CD4-positive, CD25-positive, alpha-beta regulatory T cell (primary cell): ENCODE measurements at regions not wholly inside any gene's neighbourhood (a gene's known extent, or its start where the extent isn't known, plus 50 kb on each side); places are given as distances from the start of the nearest gene placed in this dataset.

Source experiments
- ATAC-seq, 2 donors: fragments of 150-1000 bp; cut with Tn5 transposase; one replicate each; pipeline ENCODE4 v1.10.0; 2021; ENCODE audit warnings: low read depth in 2 of 2, moderate number of reproducible peaks in 2 of 2, moderate library complexity in 1 of 2
- DNase-seq, 3 donors: peaks; one replicate each; pipeline versions ENCODE4 v3.0.0 to v3.0.0-alpha.2; 2012 to 2022; ENCODE audit warnings: mixed read lengths in 1 of 3
- H3K27ac ChIP-seq: one replicate; pipeline ENCODE4 v1.7.0; 2013; ENCODE audit warnings: mild to moderate bottlenecking, low read length; ENCODE audit not compliant: insufficient read depth, poor library complexity, severe bottlenecking
- H3K27me3 ChIP-seq: one replicate; pipeline ENCODE4 v1.7.0; 2013; ENCODE audit warnings: low read length; ENCODE audit not compliant: control insufficient read depth, insufficient read depth
- H3K36me3 ChIP-seq: one replicate; pipeline ENCODE4 v1.7.0; 2013; ENCODE audit warnings: mild to moderate bottlenecking, low read length, moderate library complexity; ENCODE audit not compliant: control insufficient read depth, insufficient read depth
- H3K4me1 ChIP-seq: 2 replicates; pipeline ENCODE4 v1.7.0; 2013; ENCODE audit warnings: mild to moderate bottlenecking, low read length; ENCODE audit not compliant: insufficient read depth, control insufficient read depth, poor library complexity, severe bottlenecking
- H3K4me3 ChIP-seq: one replicate; pipeline ENCODE4 v1.7.0; 2013; ENCODE audit warnings: low read depth, mild to moderate bottlenecking, low read length, moderate library complexity
- H3K9me3 ChIP-seq, 2 experiments: 1 replicate in 1 of 2; 2 replicates in 1 of 2; pipeline ENCODE4 v1.7.0; 2013; ENCODE audit warnings: low read length in 2 of 2, mild to moderate bottlenecking in 1 of 2, moderate library complexity in 1 of 2; ENCODE audit not compliant: control insufficient read depth in 2 of 2
- H3K27ac Mint-ChIP-seq, 3 donors: one replicate each; pipeline ENCODE4 v1.8.0; 2020 to 2022; ENCODE audit warnings: mild to moderate bottlenecking in 3 of 3, mixed read lengths in 3 of 3, moderate library complexity in 2 of 3
- H3K27me3 Mint-ChIP-seq: one replicate; pipeline ENCODE4 v1.8.0; 2022; ENCODE audit warnings: mild to moderate bottlenecking, mixed read lengths
- H3K36me3 Mint-ChIP-seq: one replicate; pipeline ENCODE4 v1.8.0; 2020; ENCODE audit warnings: mixed read lengths
- H3K4me1 Mint-ChIP-seq, 4 donors: one replicate each; pipeline ENCODE4 v1.8.0; 2020 to 2022; ENCODE audit warnings: mixed read lengths in 4 of 4, mild to moderate bottlenecking in 1 of 4
- H3K4me3 Mint-ChIP-seq, 4 donors: one replicate each; pipeline ENCODE4 v1.8.0; 2020 to 2022; ENCODE audit warnings: mild to moderate bottlenecking in 4 of 4, mixed read lengths in 4 of 4, moderate library complexity in 3 of 4
- H3K9me3 Mint-ChIP-seq, 7 donors: one replicate each; pipeline ENCODE4 v1.8.0; 2020 to 2022; ENCODE audit warnings: mixed read lengths in 7 of 7, mild to moderate bottlenecking in 3 of 7, moderate library complexity in 2 of 7

GRCh38 chr18:41899535-41899934, 55.5 kb upstream of the PIK3C3 start:
- Histone ChIP-seq H3K27me3 (peaks cover 2% of the 10 kb centered on the region), H3K36me3 (no peaks in the 10 kb centered on the region), H3K4me1 (no peaks in the 10 kb centered on the region), H3K27ac (no peak overlapping the region), H3K4me3 (no peak overlapping the region), H3K9me3 (no peaks in the 10 kb centered on the region)
- no peak overlapping the region for H3K4me3 Mint-ChIP-seq
- no peaks in the 10 kb centered on the region for H3K36me3 Mint-ChIP-seq
- H3K27ac Mint-ChIP-seq = no peak overlapping the region
- no peak for DNase-seq
- ATAC-seq = no peak
- peaks cover 0 to 3% (median 0%) of the 10 kb centered on the region in 7 donors for H3K9me3 Mint-ChIP-seq
- H3K4me1 Mint-ChIP-seq = no peaks in the 10 kb centered on the region
- H3K27me3 Mint-ChIP-seq = no peaks in the 10 kb centered on the region

GRCh38 chr18:41893432-41893831, 61.6 kb upstream of the PIK3C3 start:
- no peaks in the 10 kb centered on the region for H3K27me3 Mint-ChIP-seq
- H3K27ac Mint-ChIP-seq = no peak overlapping the region
- H3K4me1 ChIP-seq = no peaks in the 10 kb centered on the region
- H3K9me3 Mint-ChIP-seq = peaks cover 0 to 3% (median 0%) of the 10 kb centered on the region in 7 donors
- H3K36me3 ChIP-seq = no peaks in the 10 kb centered on the region
- H3K4me3 ChIP-seq = no peak overlapping the region
- ATAC-seq = no peak
- DNase-seq = no peak
- H3K4me1 Mint-ChIP-seq = no peaks in the 10 kb centered on the region
- no peak overlapping the region for H3K27ac ChIP-seq
- no peak overlapping the region for H3K4me3 Mint-ChIP-seq
- no peaks in the 10 kb centered on the region for H3K9me3 ChIP-seq
- no peaks in the 10 kb centered on the region for H3K36me3 Mint-ChIP-seq
- no peaks in the 10 kb centered on the region for H3K27me3 ChIP-seq

- Mint-ChIP-seq H3K27me3 (no peaks in the 10 kb centered on the region), H3K4me3 (no peak overlapping the region)
Measured at GRCh38 chr18:41887100-41887499, 67.9 kb upstream of the PIK3C3 start.

GRCh38 chr18:41886126-41886807, 68.8 kb upstream of the PIK3C3 start:
- H3K27ac Mint-ChIP-seq = no peak overlapping the region
- no peak overlapping the region for H3K4me3 ChIP-seq
- H3K36me3 ChIP-seq = no peaks in the 10 kb centered on the region
- H3K4me3 Mint-ChIP-seq = no peak overlapping the region
- ATAC-seq (no peak), DNase-seq (no peak)
- no peaks in the 10 kb centered on the region for H3K36me3 Mint-ChIP-seq
- H3K9me3 Mint-ChIP-seq = peaks cover 0 to 2% (median 0%) of the 10 kb centered on the region in 7 donors
- H3K27ac ChIP-seq = no peak overlapping the region
- H3K9me3 ChIP-seq = no peaks in the 10 kb centered on the region
- no peaks in the 10 kb centered on the region for H3K4me1 ChIP-seq
- H3K27me3 ChIP-seq = no peaks in the 10 kb centered on the region
- H3K4me1 Mint-ChIP-seq = no peaks in the 10 kb centered on the region
- H3K27me3 Mint-ChIP-seq = no peaks in the 10 kb centered on the region

More at GRCh38 chr18:41887100-41887499, 67.9 kb upstream of the PIK3C3 start:
- H3K36me3 ChIP-seq = no peaks in the 10 kb centered on the region
- H3K4me1 ChIP-seq = no peaks in the 10 kb centered on the region
- Mint-ChIP-seq H3K27ac (no peak overlapping the region), H3K4me1 (no peaks in the 10 kb centered on the region), H3K9me3 (peaks cover 0 to 2% (median 0%) of the 10 kb centered on the region in 7 donors), H3K36me3 (no peaks in the 10 kb centered on the region)
- no peak for ATAC-seq
- no peak for DNase-seq
- H3K9me3 ChIP-seq = no peaks in the 10 kb centered on the region
- no peak overlapping the region for H3K4me3 ChIP-seq
- no peaks in the 10 kb centered on the region for H3K27me3 ChIP-seq
- no peak overlapping the region for H3K27ac ChIP-seq

- Histone ChIP-seq H3K9me3 (no peaks in the 10 kb centered on the region), H3K27me3 (no peaks in the 10 kb centered on the region), H3K4me3 (no peak overlapping the region), H3K36me3 (no peaks in the 10 kb centered on the region), H3K4me1 (no peaks in the 10 kb centered on the region), H3K27ac (no peak overlapping the region)
- DNase-seq (no peak), ATAC-seq (no peak)
- H3K4me1 Mint-ChIP-seq = no peaks in the 10 kb centered on the region
- peaks cover 0 to 2% (median 0%) of the 10 kb centered on the region in 7 donors for H3K9me3 Mint-ChIP-seq
- no peak overlapping the region for H3K4me3 Mint-ChIP-seq
- no peak overlapping the region for H3K27ac Mint-ChIP-seq
- no peaks in the 10 kb centered on the region for H3K27me3 Mint-ChIP-seq
- H3K36me3 Mint-ChIP-seq = no peaks in the 10 kb centered on the region
Measured at GRCh38 chr18:41881285-41881684, 73.7 kb upstream of the PIK3C3 start.

- no peaks in the 10 kb centered on the region for H3K4me1 Mint-ChIP-seq
- Histone ChIP-seq H3K27me3 (no peaks in the 10 kb centered on the region), H3K27ac (no peak overlapping the region), H3K36me3 (no peaks in the 10 kb centered on the region), H3K4me3 (no peak overlapping the region), H3K9me3 (no peaks in the 10 kb centered on the region), H3K4me1 (no peaks in the 10 kb centered on the region)
- H3K27me3 Mint-ChIP-seq = no peaks in the 10 kb centered on the region
- DNase-seq (no peak), ATAC-seq (no peak)
- H3K27ac Mint-ChIP-seq = no peak overlapping the region
- peaks cover 0 to 2% (median 0%) of the 10 kb centered on the region in 7 donors for H3K9me3 Mint-ChIP-seq
- no peaks in the 10 kb centered on the region for H3K36me3 Mint-ChIP-seq
- no peak overlapping the region for H3K4me3 Mint-ChIP-seq
Measured at GRCh38 chr18:41879256-41879655, 75.8 kb upstream of the PIK3C3 start.

GRCh38 chr18:41875094-41875780, 79.8 kb upstream of the PIK3C3 start:
- H3K4me1 ChIP-seq = no peaks in the 10 kb centered on the region
- no peak overlapping the region for H3K4me3 ChIP-seq
- Mint-ChIP-seq H3K27me3 (no peaks in the 10 kb centered on the region), H3K27ac (no peak overlapping the region), H3K36me3 (no peaks in the 10 kb centered on the region), H3K9me3 (peaks cover 0 to 2% (median 0%) of the 10 kb centered on the region in 7 donors), H3K4me3 (no peak overlapping the region), H3K4me1 (no peaks in the 10 kb centered on the region)
- no peaks in the 10 kb centered on the region for H3K36me3 ChIP-seq
- no peaks in the 10 kb centered on the region for H3K27me3 ChIP-seq
- H3K9me3 ChIP-seq = no peaks in the 10 kb centered on the region
- ATAC-seq (no peak), DNase-seq (no peak)
- no peak overlapping the region for H3K27ac ChIP-seq

- Histone ChIP-seq H3K27ac (no peak overlapping the region), H3K9me3 (no peaks in the 10 kb centered on the region), H3K36me3 (no peaks in the 10 kb centered on the region), H3K4me3 (no peak overlapping the region), H3K27me3 (no peaks in the 10 kb centered on the region), H3K4me1 (no peaks in the 10 kb centered on the region)
- H3K36me3 Mint-ChIP-seq = no peaks in the 10 kb centered on the region
- peaks cover 0 to 2% (median 0%) of the 10 kb centered on the region in 7 donors for H3K9me3 Mint-ChIP-seq
- no peak for ATAC-seq
- no peak overlapping the region for H3K4me3 Mint-ChIP-seq
- H3K27me3 Mint-ChIP-seq = no peaks in the 10 kb centered on the region
- H3K4me1 Mint-ChIP-seq = no peaks in the 10 kb centered on the region
- DNase-seq = no peak
- no peak overlapping the region for H3K27ac Mint-ChIP-seq
Measured at GRCh38 chr18:41873730-41874129, 81.3 kb upstream of the PIK3C3 start.
